Retina (tissue), 1 donor: ENCODE measurements at regions not wholly inside any gene's neighbourhood (a gene's known extent, or its start where the extent isn't known, plus 50 kb on each side); places are given as distances from the start of the nearest gene placed in this dataset.
"Not testable (repeated sequence)": the region's sequence is repeated elsewhere in the genome, so short reads cannot be mapped to it uniquely, and the experiment has no call there.

Experiments used
- DNase-seq: peaks from one replicate; pipeline ENCODE4 v3.0.0-alpha.2; 2016

DNA sequence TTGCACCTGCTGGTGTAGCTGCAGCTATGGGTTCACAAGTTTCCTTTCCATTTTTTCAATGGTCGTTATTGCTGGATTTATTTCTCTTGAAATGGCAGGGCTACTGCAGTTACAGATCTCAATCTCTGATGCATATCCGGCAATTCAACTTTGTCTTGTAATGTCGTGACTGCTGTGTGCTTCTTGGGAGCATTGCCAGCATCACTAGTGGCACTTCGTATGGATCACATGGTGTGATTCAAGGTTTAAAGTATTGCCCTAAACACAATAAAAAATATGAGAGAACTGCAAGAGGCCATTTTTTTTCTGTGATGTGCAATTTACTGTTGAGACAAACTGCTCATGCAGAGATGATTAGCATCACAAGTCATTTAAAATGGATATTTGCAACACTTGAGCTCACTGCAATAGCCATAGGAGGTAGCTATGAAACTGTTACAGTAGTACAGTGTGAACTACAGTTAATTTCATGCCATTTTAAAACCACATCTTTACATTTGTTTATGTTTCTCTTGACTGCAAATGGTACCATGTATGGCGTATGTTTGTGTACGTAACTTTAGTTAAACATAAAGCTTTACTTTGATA, 217.4 kb upstream of the PDE3A start:
- peak; percentile 21 for DNase-seq

DNA sequence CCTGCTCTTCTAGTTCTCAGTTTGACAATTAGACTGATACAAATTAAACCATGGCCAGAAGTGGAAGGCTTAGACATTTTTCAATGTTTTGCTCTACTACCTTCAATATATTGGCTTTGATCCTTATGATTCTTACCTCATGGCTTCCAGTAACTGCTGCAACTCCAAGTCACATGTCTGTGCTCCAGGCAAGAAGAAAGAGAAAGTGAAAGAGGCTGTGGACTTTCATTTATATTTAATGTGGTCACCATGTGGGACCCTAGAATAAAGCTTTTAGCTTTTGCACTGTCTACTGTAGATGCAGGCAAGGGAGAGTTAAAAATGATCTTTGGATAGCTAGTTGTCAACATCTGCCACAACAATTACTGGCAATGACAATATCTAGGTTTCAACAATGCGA, 214.3 kb upstream of the PDE3A start:
- DNase-seq, result no peak

DNA sequence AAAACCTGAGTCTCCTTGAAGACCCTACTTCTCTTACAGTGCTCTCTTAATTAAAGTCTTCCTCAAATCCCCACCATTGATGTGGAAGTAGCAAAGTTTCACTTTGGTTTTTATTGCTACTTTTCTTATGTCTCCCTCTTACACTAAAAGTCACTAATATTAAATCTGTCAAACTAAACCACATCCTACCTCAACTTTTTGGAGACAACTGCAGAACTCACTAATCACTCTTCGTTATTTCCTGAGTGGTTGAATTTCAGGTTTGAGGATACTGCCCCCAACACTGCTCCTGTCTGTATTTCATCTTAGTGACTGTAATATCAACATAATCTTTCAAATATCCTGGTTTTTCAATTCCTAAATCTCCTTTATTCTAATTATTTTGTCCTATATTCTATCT, 213.0 kb upstream of the PDE3A start:
- no peak for DNase-seq

DNA sequence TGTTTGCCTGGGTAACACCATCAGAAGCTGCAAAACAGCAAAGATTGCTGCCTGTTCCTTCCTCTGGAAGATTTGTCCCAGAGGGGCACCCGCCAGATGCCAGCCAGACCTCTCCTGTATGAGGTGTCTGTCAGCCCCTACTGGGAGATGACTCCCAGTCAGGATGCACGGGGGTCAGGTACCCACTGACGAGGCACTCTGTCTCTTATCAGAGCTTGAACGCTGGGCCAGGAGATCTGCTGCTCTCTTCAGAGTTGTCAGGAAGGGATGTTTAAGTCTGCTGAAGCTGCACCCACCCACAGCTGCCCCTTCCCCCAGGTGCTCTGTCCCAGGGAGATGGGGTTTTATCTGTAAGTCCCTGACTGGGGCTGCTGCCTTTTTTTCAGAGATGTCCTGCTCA, 207.4 kb upstream of the PDE3A start:
- not testable (repeated sequence) for DNase-seq

DNA sequence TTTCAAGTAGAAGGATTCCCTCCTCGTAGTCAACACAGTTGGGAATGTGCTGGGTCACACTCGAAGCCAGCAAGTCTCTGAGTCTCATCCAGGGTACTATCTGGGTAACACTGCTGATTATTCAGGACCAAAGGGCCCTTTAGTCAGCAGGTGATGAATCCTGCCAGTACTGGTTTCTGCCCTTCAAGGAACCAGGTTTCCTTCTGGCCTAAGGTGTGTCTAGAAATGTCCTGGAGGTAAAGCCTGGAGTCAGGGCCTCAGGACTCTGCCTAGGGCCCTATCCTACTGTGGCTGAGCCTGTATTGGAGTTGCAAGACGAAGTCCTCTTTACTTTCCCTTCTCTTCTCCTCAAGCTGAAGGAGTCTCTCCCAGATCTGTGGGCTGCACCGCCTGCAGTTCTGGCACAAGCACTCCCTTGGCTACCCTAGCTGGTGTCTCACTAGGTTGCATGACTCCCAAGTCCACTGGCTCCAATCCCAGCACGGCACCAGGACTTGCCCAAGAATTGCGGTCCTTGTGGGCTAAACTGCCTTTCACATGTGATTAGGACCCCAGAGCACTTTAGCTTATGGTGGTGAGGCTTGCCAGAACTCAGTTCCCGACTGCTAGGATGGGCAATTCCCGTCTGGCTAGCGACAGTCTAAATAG, 193.7 kb upstream of the PDE3A start:
- no peak for DNase-seq

DNA sequence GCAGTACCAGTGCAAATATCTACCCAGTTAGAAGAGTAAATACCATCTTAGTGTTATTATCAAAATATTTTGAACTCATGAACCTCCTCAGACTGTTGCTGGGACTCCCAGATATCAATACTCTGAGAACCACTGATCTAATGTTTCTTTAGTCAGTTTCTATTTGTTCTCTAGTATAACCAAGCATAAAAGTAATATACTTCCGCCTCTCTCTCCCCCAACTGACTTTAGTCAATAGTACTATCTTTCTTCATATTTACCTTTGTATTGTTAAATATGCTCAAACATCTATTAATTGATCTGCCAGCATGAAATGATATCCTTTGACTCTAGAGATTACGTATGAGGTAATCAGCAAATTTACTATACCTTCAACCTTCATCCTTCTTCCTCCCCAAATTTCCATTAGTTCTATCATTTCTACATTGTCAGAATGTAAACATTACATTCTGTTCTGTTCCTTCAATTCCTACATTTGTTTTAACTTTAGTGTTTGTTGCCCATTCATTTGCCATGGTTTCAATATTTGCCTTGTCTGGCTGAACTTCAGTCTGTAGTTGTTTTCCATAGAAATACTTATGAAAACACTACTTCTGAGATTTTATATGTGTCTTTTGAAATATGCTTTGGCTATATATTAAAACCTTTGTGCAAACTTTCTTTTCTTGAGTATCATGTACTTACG, 192.5 kb upstream of the PDE3A start:
- no peak for DNase-seq

DNA sequence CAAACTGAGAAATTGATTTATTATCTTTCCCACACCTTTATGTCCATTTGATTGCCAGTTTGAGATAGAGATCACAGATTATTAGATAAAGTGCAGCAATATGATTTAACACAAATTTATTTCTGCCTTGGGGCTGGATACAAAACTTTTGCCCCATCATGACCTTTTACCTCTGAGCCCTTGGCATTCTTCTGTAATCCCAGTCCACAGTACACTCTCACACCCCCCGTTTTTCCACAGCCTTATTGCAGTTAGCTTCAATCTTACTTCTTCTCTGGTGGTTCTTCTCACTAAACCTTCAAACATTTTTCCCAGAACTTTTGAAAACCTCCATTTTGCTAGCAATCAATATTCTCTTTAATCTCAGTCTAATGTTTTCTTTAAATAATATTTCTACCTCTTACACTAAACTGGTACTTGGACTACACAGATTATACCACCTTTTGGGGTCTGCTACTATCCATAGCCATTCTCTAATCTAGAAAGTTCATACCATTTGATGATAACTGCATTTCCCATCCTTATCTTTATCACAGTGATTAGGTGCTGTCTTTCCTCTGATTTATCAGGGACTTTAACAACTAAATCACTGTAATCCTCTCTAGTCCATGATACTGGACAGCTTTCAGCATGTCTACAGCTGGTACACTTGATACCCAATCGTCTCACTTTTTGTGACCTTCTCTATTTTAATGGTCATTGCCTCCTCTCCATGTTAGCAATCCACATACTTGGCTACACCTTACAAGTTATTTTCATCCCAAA, 186.7 kb upstream of the PDE3A start:
- no peak for DNase-seq

DNA sequence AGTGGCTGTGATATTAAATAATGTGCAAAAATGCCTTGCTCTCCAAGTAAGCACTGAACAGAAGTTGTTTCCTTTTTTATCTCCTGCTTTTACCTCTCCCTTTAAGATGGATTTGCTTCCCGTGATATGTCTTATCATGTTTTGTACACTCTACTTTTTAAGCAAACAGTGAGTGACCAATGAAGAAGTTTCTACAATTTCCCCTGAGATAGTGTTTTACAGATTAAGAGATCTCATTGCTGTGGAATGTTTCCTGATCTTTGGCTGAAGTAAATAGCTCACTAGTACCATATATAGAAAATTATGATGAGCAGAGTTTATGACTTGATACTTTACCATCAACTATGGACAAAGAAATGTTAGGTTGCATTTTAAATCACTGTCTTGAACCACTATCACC, 184.8 kb upstream of the PDE3A start:
- DNase-seq, result no peak

DNA sequence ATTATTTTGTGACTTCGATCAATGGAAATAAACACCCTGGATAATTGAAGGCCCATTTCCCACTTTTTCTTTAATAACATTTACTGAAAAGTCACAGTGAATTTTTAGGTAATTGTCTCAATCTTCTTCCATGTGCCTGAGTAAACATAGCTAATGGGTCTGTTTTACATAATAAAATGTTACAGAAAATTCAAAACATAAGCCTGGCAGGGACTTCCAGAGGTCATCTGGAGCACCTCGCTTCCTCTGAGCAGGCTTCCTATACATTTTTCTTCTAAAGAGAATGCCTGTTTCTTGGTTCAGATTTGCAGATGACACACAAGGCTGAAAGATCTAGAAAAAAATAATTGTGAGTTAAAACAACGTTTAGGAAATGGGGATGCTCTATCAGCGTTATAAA, 183.8 kb upstream of the PDE3A start:
- DNase-seq, result no peak

DNA sequence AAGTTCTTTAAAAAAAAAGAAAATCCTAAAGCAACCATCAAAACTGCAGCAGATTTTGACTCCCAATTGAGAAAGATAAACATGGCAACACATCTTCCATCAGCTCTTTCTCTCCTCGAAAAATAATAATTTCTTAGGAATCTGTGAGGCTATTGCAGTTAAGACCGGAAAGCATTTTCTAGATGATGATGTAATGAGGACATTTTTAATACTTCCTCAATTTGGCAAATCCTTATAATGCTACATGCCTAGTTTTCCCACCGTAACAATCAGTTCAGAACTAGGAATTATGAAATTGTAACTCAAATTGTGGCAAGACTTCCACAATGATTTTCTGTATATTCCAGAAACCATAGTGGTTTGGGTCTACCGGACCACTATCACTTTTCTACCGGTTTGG, 180.9 kb upstream of the PDE3A start:
- no peak for DNase-seq

DNA sequence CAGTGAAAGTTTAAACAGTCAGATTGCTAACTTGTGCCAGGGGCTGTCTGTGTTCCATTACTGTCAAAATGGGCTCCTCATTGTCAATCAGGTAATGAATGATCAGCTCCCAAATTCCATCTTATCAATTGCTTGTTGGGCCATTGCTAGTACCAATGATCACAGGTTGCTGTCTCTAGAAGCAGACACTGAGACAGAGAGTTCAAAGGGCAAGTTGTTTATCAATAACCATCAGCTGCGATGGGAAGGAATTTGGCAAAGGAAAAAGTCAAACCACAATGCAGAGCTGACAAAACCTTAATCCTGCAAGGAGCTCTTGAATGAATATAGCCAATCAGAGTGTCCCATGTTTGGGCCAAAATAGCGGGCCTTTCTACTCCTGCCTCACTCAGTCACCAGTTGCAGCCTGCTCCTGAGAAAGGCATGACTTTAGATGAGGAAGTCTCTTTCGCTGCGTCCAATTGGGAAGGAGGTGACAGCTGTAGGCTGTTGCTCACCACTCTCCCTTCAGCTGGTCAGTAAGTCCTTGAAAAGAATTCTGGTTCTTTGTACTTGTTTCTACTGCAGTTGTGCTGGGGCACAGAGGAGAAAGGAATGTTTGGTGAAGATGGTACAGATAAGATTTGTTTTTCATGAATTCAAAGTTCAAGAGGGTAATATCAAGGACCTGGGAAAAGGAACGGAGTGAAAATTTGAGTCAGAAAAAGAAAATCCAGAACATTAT, 179.2 kb upstream of the PDE3A start:
- no peak for DNase-seq

DNA sequence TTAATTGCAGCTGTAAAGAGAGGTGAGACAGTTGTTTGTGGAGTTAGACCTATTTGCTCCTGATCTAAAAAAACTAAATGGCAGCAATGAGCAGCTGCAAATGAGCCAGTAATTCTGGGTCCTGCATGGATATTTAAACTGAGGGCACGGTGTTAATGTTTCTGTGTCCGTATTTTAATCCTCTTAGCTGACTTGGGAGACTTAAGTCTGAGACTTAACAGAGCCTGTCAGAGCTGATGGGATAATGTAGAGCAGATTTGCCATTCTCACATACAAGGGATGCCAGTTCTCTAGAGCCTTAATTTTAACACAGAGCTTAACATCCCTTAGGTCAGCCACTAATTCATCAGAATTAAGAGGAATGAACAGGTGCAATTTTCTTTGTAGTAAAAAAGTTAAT, 178.6 kb upstream of the PDE3A start:
- no peak for DNase-seq

DNA sequence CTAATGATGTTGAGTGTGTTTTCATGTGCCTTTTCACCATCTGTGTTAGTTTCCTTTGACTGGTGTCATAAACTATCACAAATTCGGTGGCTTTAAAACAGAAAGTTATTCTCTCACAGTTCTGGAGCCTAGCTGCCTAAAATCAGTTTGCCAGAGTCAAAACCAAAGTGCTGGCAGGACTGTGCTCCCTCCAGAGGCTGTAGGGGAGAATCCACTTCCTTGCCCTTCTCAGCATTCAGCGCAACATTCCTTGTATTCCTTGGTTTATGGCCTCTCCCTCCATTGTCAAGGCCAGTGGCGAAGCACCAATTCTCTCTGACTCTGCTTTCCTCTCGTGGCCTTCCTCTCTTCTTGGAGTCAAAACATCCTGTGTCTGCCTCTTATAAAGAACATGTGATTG, 174.2 kb upstream of the PDE3A start:
- no peak for DNase-seq

DNA sequence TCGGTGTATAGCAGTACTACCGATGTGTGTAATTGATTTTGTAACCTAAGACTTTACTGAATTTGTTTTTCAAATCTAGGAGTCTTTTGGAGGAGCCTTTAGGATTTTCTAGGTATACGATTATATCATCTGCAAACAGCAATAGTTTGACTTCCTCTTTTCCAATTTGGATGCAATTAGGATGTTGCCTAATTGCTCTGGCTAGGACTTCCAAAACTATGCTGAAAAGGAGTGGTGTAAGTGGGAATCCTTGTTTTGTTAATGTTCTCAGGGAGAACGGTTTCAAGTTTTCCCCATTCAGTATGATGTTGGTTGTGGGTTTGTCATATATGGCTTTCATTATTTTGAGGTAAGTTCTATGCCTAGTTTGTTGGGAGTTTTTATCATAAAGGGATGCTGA, 171.6 kb upstream of the PDE3A start:
- no peak for DNase-seq

DNA sequence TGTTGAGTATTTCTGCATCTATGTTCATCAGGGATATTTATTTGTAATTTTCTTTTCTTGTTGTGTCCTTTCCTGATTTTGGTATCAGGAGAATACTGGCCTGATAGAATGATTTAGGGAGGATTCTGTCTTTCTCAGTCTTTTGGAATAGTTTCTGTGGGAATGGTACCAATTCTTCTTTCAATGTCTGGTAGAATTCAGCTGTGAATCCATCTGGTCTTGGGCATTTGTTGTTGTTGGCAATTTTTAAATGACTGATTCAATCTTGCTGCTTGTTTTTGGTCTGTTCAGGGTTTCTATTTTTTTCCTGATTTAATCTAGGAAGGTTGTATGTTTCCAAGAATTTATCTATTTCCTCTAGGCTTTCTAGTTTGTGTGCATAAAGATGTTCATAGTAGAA, 170.9 kb upstream of the PDE3A start:
- no peak for DNase-seq

DNA sequence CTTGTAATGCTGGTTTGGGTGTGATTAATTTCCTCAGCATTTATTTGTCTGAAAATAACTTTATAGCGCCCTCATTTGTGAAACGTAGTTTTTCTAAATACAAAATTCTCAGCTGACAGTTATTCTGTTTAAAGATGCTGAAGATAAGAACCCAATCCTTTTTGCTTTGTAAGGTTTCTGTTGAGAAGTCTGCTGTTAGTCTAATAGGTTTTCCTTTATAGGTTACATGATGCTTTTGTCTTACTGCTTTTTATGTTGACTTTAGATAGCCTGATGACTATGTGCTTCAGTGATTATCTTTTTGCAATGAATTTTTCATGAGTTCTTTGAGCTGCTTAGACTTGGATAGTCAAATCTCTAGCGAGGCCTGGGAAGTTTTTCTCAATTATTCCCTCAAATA, 168.6 kb upstream of the PDE3A start:
- no peak for DNase-seq

DNA sequence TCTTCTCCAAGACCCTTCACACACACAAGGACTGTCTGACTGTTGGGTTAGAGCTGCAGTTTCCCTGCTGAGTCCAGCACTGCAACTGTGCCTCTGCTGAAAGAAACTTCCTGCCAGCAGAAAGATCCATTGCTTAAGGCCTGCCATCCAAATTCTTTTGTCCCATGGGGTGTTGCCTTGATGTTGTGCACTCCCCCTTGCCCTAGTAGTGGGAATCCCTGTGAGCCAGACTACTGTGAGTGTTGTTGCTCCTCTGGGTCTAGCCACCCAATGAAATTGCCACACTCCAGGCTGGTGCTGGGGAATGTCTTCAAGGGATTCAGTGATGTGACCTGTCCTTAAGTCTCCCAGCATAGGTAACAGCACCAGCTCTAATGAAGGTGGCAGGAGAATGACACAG, 166.6 kb upstream of the PDE3A start:
- DNase-seq, result no peak

DNA sequence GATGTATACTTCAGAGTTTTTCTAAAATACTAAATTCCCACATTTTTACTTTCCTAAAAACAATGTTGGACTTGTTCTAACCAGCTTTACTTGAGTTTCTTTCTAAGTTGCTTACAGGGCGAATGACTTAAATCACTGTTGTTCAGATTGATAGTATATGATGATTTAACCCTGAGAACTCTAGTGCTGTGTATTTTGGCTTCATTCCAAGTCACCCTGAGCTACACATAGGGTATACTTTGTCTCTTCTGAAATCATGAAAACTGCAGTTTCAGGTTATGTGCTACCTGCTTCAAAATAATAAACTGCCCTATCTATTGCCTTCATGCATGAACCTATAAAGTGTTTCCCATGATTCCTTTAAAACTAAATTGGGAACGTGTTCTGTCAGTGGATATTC, 162.5 kb upstream of the PDE3A start:
- no peak for DNase-seq

DNA sequence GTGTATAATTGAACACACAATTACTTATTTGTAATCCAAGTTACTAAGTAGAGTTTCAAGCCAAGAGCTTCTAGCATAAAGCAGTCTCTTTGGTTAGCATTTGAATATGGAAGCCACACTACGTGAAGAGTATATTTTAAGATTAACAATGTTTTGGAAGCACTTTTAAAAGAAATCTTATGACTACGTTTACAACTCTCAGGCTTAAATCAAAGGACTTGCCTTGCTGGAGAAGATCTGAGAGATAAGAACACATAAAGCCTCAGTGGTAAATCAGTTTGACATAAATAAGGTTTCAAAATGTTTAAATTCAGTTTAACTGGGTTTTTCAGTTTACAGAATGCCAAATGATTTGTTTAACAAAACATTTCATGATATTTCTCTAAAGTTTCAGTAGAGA, 161.9 kb upstream of the PDE3A start:
- DNase-seq, result no peak

DNA sequence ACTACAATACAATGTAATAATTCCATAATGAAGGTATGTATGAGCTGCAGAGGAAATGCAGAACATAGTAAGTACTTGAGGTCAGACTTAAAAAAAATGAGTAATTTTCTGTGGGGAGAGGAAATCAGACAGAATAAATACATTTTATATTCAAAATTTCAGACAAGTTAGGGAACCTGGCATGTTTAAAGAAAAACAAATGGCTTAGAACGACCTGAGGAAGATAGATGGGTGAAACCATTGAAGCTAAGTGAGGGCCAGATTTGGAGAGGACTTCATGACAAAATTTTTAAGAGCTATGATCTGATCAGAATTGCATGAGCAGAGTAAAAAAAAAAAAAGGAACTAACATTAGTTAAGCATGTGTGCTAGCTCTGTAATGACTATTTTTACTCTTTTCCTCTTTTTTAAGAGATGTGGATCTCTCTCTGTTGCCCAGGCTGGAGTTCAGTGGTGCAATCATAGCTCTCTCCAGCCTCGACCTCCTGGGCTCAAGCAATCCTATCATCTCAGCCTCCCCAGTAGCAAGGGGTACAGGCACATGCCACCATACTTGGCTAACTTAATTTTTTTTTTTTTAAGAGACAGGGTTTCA, 157.6 kb upstream of the PDE3A start:
- DNase-seq, result no peak

DNA sequence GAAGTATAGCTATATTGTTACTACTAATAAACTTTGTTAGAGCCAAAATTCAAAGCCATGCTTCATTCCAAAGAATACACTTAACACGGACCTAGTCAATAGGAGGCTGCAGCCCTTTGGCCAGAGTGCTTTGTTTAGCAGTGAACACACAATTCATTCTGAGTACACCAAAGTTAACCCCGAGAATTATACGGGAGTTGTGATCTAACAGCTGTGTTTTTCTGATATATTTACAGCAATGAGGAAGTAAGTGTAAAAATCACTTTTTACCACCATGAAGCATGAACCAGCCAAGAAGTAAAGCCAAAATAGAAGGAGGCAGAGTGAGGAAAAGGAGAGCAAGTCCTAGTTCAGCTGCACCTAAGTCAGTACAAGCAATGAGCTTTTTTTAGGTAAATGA, 156.8 kb upstream of the PDE3A start:
- DNase-seq, result no peak

DNA sequence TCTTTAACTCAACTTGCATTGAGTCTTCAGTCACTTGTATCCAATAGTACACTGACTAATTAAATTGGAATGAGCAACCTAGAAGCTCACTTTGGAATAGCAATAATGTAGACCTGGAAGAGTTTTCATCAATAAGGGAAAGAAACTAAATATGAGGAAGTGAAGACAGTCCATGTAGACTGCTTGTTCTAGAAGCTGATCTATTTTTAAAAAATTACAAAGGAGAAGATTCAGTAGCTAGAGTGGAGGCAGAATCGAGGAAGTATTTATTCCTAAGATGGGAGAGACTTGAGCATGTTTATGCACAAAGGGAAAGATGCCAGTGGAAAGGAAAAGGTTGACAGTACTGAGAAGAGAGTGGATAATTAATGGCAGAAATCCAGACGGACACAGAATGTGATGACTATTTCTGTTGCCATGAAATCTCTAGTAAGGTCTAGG, 156.3 kb upstream of the PDE3A start:
- DNase-seq, result no peak
